Peyer's patch (tissue), 4 donors: ENCODE measurements at regions not wholly inside any gene's neighbourhood (a gene's known extent, or its start where the extent isn't known, plus 50 kb on each side); places are given as distances from the start of the nearest gene placed in this dataset.

ENCODE experiments used
- POLR2A ChIP-seq, 2 donors: fragments of 450-650 bp; IDR thresholded peaks; one replicate each; pipeline ENCODE4 v1.5.1; 2017; ENCODE audit warnings: antibody characterized with exemption in 2 of 2, mild to moderate bottlenecking in 2 of 2, moderate library complexity in 2 of 2
- TF ChIP-seq, protein P1 (sequence below), 6 experiments: fragments of 450-650 bp in 4 of 6; fragments of 200-600 bp in 2 of 6; sonication (generic) in 1 of 6; IDR thresholded peaks; one replicate each; pipeline ENCODE4 v1.5.1; 2017 to 2019; ENCODE audit warnings: antibody characterized with exemption in 6 of 6, mild to moderate bottlenecking in 3 of 6, moderate library complexity in 1 of 6

GRCh38 chr3:177441813-177442646, 244.7 kb upstream of the TBL1XR1 start:
- TF ChIP-seq, protein P1, sequence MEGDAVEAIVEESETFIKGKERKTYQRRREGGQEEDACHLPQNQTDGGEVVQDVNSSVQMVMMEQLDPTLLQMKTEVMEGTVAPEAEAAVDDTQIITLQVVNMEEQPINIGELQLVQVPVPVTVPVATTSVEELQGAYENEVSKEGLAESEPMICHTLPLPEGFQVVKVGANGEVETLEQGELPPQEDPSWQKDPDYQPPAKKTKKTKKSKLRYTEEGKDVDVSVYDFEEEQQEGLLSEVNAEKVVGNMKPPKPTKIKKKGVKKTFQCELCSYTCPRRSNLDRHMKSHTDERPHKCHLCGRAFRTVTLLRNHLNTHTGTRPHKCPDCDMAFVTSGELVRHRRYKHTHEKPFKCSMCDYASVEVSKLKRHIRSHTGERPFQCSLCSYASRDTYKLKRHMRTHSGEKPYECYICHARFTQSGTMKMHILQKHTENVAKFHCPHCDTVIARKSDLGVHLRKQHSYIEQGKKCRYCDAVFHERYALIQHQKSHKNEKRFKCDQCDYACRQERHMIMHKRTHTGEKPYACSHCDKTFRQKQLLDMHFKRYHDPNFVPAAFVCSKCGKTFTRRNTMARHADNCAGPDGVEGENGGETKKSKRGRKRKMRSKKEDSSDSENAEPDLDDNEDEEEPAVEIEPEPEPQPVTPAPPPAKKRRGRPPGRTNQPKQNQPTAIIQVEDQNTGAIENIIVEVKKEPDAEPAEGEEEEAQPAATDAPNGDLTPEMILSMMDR (IDR thresholded peaks at IDR 0.05), result no peak
- TF ChIP-seq POLR2A (IDR thresholded peaks at IDR 0.05), result no peak
